GM12878 (cell line): ENCODE measurements at regions not wholly inside any gene's neighbourhood (a gene's known extent, or its start where the extent isn't known, plus 50 kb on each side); places are given as distances from the start of the nearest gene placed in this dataset.

Experiments used
- ATAC-seq: fragments of 200-7000 bp; cut with Tn5 transposase; 3 replicates; pipeline ENCODE4 v1.9.1; 2020; ENCODE audit warnings: mild to moderate bottlenecking, moderate library complexity
- BruUV-seq: library from RNA; stranded (reverse); fragments of 400-500 nt; replicated peaks from 2 replicates; lab custom pipeline; 2021; lab: Mats Ljungman, UMichigan
- CTCF ChIA-PET: fragments of 300-600 bp; sonication (Branson Sonifier 250); formaldehyde crosslinking; extraction: SDS; loops from one replicate; lab custom pipeline; 2021; ENCODE audit warnings: inconsistent platforms; lab: Yijun Ruan, JAX
- POLR2A ChIA-PET: fragments of 350-600 bp; formaldehyde crosslinking; extraction: SDS; loops from one replicate; lab custom pipeline; 2021; ENCODE audit warnings: inconsistent platforms; lab: Charles Lee
- RAD21 ChIA-PET: fragments of 300-600 bp; sonication (Branson Sonifier 250); formaldehyde crosslinking; loops from one replicate; lab custom pipeline; 2023; ENCODE audit warnings: antibody characterized with exemption; ENCODE audit not compliant: unreplicated experiment; lab: Charles Lee
- SMC1A ChIA-PET: fragments of 300-600 bp; sonication (Branson Sonifier 250); formaldehyde crosslinking; loops from one replicate; lab custom pipeline; 2023; ENCODE audit not compliant: unreplicated experiment, uncharacterized antibody; lab: Charles Lee
- DNase-seq: peaks from one replicate; pipeline ENCODE4 v3.0.0-alpha.2; 2011; ENCODE audit warnings: low read depth, low spot score
- FAIRE-seq: peaks from 3 replicates; lab custom pipeline; 2011; peaks lifted over from hg19 to GRCh38; lab: Jason Lieb, UNC
- H2AFZ ChIP-seq: 2 replicates; pipeline ENCODE4 v1.6.0; 2011; ENCODE audit warnings: low read depth, low read length, control low read depth; ENCODE audit not compliant: control insufficient read depth
- H3K27ac ChIP-seq: 2 replicates; pipeline ENCODE4 v1.5.1; 2011; ENCODE audit warnings: control low read depth; ENCODE audit not compliant: control insufficient read depth, insufficient read depth
- H3K27me3 ChIP-seq, 2 experiments: replicated peaks in 1 of 2; 2 replicates each; pipeline versions ENCODE4 v1.6.0 to v1.6.1; 2011; ENCODE audit warnings: low read length in 1 of 2; ENCODE audit not compliant: control insufficient read depth in 2 of 2, insufficient read depth in 2 of 2
- H3K36me3 ChIP-seq, 2 experiments: 2 replicates each; pipeline ENCODE4 v1.5.1; 2011; ENCODE audit warnings: low read length in 1 of 2; ENCODE audit not compliant: control insufficient read depth in 2 of 2, insufficient read depth in 2 of 2
- H3K4me1 ChIP-seq: 2 replicates; pipeline ENCODE4 v1.6.1; 2011; ENCODE audit warnings: mild to moderate bottlenecking, low read length, moderate library complexity, mixed read lengths; ENCODE audit not compliant: control insufficient read depth, insufficient read depth
- H3K4me2 ChIP-seq: 2 replicates; pipeline ENCODE4 v1.6.0; 2011; ENCODE audit warnings: control low read depth; ENCODE audit not compliant: control insufficient read depth, insufficient read depth
- H3K4me3 ChIP-seq: fragments of 200-600 bp; sonication (generic); 2 replicates; pipeline ENCODE4 v1.5.1; 2016
- H3K79me2 ChIP-seq: 2 replicates; pipeline ENCODE4 v1.6.0; 2011; ENCODE audit warnings: low read length; ENCODE audit not compliant: control insufficient read depth, insufficient read depth
- H3K9ac ChIP-seq: 2 replicates; pipeline ENCODE4 v1.8.0; 2011; ENCODE audit warnings: low read length, control low read depth, mixed read lengths; ENCODE audit not compliant: control insufficient read depth, insufficient read depth
- H3K9me3 ChIP-seq: replicated peaks from 3 replicates; pipeline ENCODE4 v1.5.1; 2011; ENCODE audit warnings: mild to moderate bottlenecking, low read length; ENCODE audit not compliant: control insufficient read depth, insufficient read depth
- H4K20me1 ChIP-seq: 2 replicates; pipeline ENCODE4 v1.6.0; 2011; ENCODE audit not compliant: control insufficient read depth, insufficient read depth
- BCL11A ChIP-seq: IDR thresholded peaks from 2 replicates; pipeline ENCODE4 v1.6.1; 2011; ENCODE audit warnings: low read depth, low read length
- CEBPB ChIP-seq, 2 experiments: fragments of 150-350 bp in 1 of 2; IDR thresholded peaks; 2 replicates each; pipeline ENCODE4 v1.6.1; 2012 to 2014; ENCODE audit warnings: low read depth in 2 of 2, low read length in 2 of 2, borderline replicate concordance in 1 of 2, inconsistent platforms in 1 of 2
- KAT2A ChIP-seq: conservative IDR thresholded peaks from 2 replicates; pipeline ENCODE4 v1.6.1; 2011; ENCODE audit warnings: low read depth, low read length; ENCODE audit not compliant: control insufficient read depth
- MTA2 ChIP-seq: fragments of 450-650 bp; IDR thresholded peaks from 2 replicates; pipeline ENCODE4 v1.6.1; 2016; ENCODE audit warnings: low read depth, mild to moderate bottlenecking, moderate library complexity
- MYB ChIP-seq: fragments of 150-350 bp; IDR thresholded peaks from 2 replicates; pipeline ENCODE4 v1.6.1; 2014; ENCODE audit warnings: mild to moderate bottlenecking, low read depth, low read length, borderline replicate concordance
- NFIC ChIP-seq: IDR thresholded peaks from 2 replicates; pipeline ENCODE4 v1.6.1; 2012; ENCODE audit warnings: low read depth, mild to moderate bottlenecking, inconsistent platforms, low read length, moderate library complexity
- NFYA ChIP-seq: IDR thresholded peaks from 2 replicates; pipeline ENCODE4 v1.6.1; 2011; ENCODE audit warnings: low read depth, mild to moderate bottlenecking, low read length, improper control_type of control experiment, borderline replicate concordance
- NFYB ChIP-seq: IDR thresholded peaks from 2 replicates; pipeline ENCODE4 v1.6.1; 2011; ENCODE audit warnings: low read depth, mild to moderate bottlenecking, low read length, improper control_type of control experiment, moderate library complexity; ENCODE audit not compliant: insufficient read depth
- PML ChIP-seq: IDR thresholded peaks from 2 replicates; pipeline ENCODE4 v1.6.1; 2012; ENCODE audit warnings: low read length, inconsistent platforms
- SIN3A ChIP-seq: IDR thresholded peaks from 2 replicates; pipeline ENCODE4 v1.6.1; 2012; ENCODE audit warnings: low read depth, low read length, improper control_type of control experiment
- SMAD5 ChIP-seq: IDR thresholded peaks from 2 replicates; pipeline ENCODE4 v1.6.1; 2016; ENCODE audit warnings: antibody characterized with exemption, low read depth
- SMARCA5 ChIP-seq: fragments of 450-650 bp; IDR thresholded peaks from 2 replicates; pipeline ENCODE4 v1.6.1; 2017; ENCODE audit warnings: mild to moderate bottlenecking
- STAT1 ChIP-seq: fragments of 450-650 bp; conservative IDR thresholded peaks from 2 replicates; pipeline ENCODE4 v1.6.1; 2014; ENCODE audit warnings: antibody characterized with exemption, mild to moderate bottlenecking
- ZNF217 ChIP-seq: fragments of 450-650 bp; IDR thresholded peaks from 2 replicates; pipeline ENCODE4 v1.6.1; 2017; ENCODE audit warnings: antibody characterized with exemption, mild to moderate bottlenecking
- ZNF24 ChIP-seq: fragments of 450-650 bp; IDR thresholded peaks from 2 replicates; pipeline ENCODE4 v1.6.1; 2017; ENCODE audit warnings: antibody characterized with exemption, mild to moderate bottlenecking
- ZNF622 ChIP-seq: fragments of 450-650 bp; IDR thresholded peaks from 2 replicates; pipeline ENCODE4 v1.6.1; 2017; ENCODE audit warnings: mild to moderate bottlenecking, inconsistent platforms
- WGBS: methylation state at CpG from one replicate; pipeline ENCODE4 v1.1.6; 2016; ENCODE audit warnings: low lambda C conversion rate; ENCODE audit not compliant: insufficient replicate concordance, insufficient coverage; ENCODE audit errors: missing lambda C conversion rate; 5-methylcytosine and 5-hydroxymethylcytosine counted together
- in situ Hi-C: fragments of 300-500 bp; cut with MboI; formaldehyde crosslinking; loops from 9 replicates; pipeline ENCODE4 v1.14.3; 2018; ENCODE audit warnings: mixed read lengths
- intact Hi-C: fragments of 100-400 bp; cut with micrococcal nuclease; formaldehyde crosslinking; loops from one replicate; pipeline ENCODE4 v1.14.2; 2022; ENCODE audit not compliant: unreplicated experiment
- TF ChIP-seq, protein P1 (sequence below): fragments of 450-650 bp; formaldehyde crosslinking; IDR thresholded peaks from 2 replicates; pipeline ENCODE4 v1.5.0; 2022; ENCODE audit warnings: mild to moderate bottlenecking, missing genetic modification characterization

DNA sequence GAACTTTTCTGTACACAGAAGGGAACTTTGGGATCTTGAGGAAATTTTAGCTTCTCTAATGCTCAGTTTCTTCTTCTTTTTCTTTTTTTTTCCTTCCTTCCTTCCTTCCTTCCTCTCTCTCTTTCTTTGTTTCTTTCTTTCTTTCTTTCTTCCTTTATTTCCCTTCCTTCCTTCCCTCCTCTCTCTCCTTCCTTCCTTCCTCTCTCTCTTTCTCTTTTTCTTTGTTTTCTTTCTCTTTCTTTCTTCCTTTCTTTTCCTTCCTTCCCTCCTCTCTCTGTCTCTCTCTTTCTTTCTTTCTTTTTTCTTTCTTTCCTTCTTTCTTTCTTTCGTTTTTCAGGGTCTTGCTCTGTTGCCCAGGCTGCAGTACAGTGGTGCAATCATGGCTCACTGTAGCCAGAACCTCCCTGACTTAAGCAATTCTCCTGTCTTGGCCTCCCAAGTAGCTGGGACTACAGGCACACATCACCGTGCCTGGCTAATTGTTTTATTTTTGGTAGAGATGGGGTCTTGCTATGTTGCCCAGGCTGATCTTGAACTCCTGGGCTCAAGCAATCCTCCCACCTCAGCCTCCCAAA, 58.6 kb upstream of the SDK1 start:
- Histone ChIP-seq H4K20me1 (no peaks in the 10 kb centered on the region), H3K79me2 (no peaks in the 10 kb centered on the region), H3K27me3 (no peaks in the 10 kb centered on the region), H3K4me3 (no peak overlapping the region), H3K36me3 (no peaks in the 10 kb centered on the region), H3K9ac (no peak overlapping the region), H2AFZ (no peak overlapping the region), H3K4me2 (no peak overlapping the region), H3K9me3 (no peaks in the 10 kb centered on the region; the same call in 2 of the 3 replicates), H3K4me1 (no peaks in the 10 kb centered on the region), H3K27ac (no peak overlapping the region)
- ChIA-PET POLR2A (no interaction called here), RAD21 (no interaction called here), SMC1A (no interaction called here), CTCF (no interaction called here)
- BruUV-seq = no TSS peak
- TF ChIP-seq MTA2 = no peak
- TF ChIP-seq MYB = no peak
- TF ChIP-seq NFIC = no peak
- TF ChIP-seq ZNF622 = no peak
- TF ChIP-seq SIN3A = no peak
- no peak for TF ChIP-seq KAT2A
- no peak for TF ChIP-seq SMARCA5
- TF ChIP-seq BCL11A = no peak
- no peak for TF ChIP-seq STAT1
- no peak for TF ChIP-seq NFYA
- no peak for TF ChIP-seq ZNF217
- TF ChIP-seq PML = no peak
- TF ChIP-seq ZNF24 = no peak
- no peak for TF ChIP-seq CEBPB (IDR thresholded peaks at IDR 0.05; ENCODE audit: borderline replicate concordance in 1 of 2, low read depth in 2 of 2, low read length in 2 of 2)
- TF ChIP-seq NFYB = no peak
- TF ChIP-seq, protein P1, sequence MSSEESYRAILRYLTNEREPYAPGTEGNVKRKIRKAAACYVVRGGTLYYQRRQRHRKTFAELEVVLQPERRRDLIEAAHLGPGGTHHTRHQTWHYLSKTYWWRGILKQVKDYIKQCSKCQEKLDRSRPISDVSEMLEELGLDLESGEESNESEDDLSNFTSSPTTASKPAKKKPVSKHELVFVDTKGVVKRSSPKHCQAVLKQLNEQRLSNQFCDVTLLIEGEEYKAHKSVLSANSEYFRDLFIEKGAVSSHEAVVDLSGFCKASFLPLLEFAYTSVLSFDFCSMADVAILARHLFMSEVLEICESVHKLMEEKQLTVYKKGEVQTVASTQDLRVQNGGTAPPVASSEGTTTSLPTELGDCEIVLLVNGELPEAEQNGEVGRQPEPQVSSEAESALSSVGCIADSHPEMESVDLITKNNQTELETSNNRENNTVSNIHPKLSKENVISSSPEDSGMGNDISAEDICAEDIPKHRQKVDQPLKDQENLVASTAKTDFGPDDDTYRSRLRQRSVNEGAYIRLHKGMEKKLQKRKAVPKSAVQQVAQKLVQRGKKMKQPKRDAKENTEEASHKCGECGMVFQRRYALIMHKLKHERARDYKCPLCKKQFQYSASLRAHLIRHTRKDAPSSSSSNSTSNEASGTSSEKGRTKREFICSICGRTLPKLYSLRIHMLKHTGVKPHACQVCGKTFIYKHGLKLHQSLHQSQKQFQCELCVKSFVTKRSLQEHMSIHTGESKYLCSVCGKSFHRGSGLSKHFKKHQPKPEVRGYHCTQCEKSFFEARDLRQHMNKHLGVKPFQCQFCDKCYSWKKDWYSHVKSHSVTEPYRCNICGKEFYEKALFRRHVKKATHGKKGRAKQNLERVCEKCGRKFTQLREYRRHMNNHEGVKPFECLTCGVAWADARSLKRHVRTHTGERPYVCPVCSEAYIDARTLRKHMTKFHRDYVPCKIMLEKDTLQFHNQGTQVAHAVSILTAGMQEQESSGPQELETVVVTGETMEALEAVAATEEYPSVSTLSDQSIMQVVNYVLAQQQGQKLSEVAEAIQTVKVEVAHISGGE (CRISPR knock-in tag) = no peak
- TF ChIP-seq SMAD5 = no peak
- in situ Hi-C loops (no loop called here), intact Hi-C loops (no loop called here)
- ATAC-seq (no peak), FAIRE-seq (no peak), DNase-seq (no peak)
- WGBS = 47% methylated on average over 2 of the region's 2 CpGs
